Adrenal gland (tissue), 5 donors: ENCODE measurements at regions not wholly inside any gene's neighbourhood (a gene's known extent, or its start where the extent isn't known, plus 50 kb on each side); places are given as distances from the start of the nearest gene placed in this dataset.

Source experiments
- CTCF ChIP-seq, 6 experiments: fragments of 450-650 bp in 4 of 6; fragments of 200-600 bp in 2 of 6; sonication (generic) in 1 of 6; IDR thresholded peaks; 1 replicate in 5 of 6; 2 replicates in 1 of 6; pipeline versions ENCODE4 v1.5.1 to v1.8.0; 2016 to 2021; ENCODE audit warnings: antibody characterized with exemption in 6 of 6, mild to moderate bottlenecking in 2 of 6, moderate library complexity in 1 of 6
- POLR2A ChIP-seq, 2 donors: fragments of 450-650 bp; IDR thresholded peaks; one replicate each; pipeline ENCODE4 v1.6.1; 2017; ENCODE audit warnings: antibody characterized with exemption in 2 of 2, mild to moderate bottlenecking in 2 of 2, moderate library complexity in 1 of 2
- donor health status: DM: no; HTN: no; CAD: no.

GRCh38 chrY:8629636-8630035, 707.6 kb upstream of the TSPY4 start:
- TF ChIP-seq CTCF (IDR thresholded peaks at IDR 0.05) (no peak), POLR2A (IDR thresholded peaks at IDR 0.05) (no peak)
